Stomach smooth muscle (tissue), 2 donors: ENCODE measurements at regions not wholly inside any gene's neighbourhood (a gene's known extent, or its start where the extent isn't known, plus 50 kb on each side); places are given as distances from the start of the nearest gene placed in this dataset.

Source experiments
- H3K27ac ChIP-seq: one replicate; pipeline ENCODE4 v1.7.0; 2013; ENCODE audit warnings: mild to moderate bottlenecking, low read length, inconsistent platforms
- H3K27me3 ChIP-seq, 2 donors: one replicate each; pipeline ENCODE4 v1.7.0; 2013; ENCODE audit warnings: low read length in 2 of 2; ENCODE audit not compliant: insufficient read depth in 2 of 2, control insufficient read depth in 1 of 2
- H3K36me3 ChIP-seq, 2 donors: one replicate each; pipeline ENCODE4 v1.7.0; 2013; ENCODE audit warnings: low read length in 2 of 2; ENCODE audit not compliant: control insufficient read depth in 2 of 2, insufficient read depth in 2 of 2
- H3K4me1 ChIP-seq: one replicate; pipeline ENCODE4 v1.7.0; 2013; ENCODE audit warnings: low read length; ENCODE audit not compliant: control insufficient read depth, insufficient read depth
- H3K4me3 ChIP-seq, 2 donors: one replicate each; pipeline ENCODE4 v1.7.0; 2013; ENCODE audit warnings: low read length in 2 of 2
- H3K9ac ChIP-seq, 2 donors: one replicate each; pipeline ENCODE4 v1.7.0; 2013; ENCODE audit warnings: low read length in 2 of 2, mild to moderate bottlenecking in 1 of 2
- H3K9me3 ChIP-seq, 2 donors: one replicate each; pipeline ENCODE4 v1.7.0; 2013; ENCODE audit warnings: low read length in 2 of 2; ENCODE audit not compliant: control insufficient read depth in 2 of 2
- donor health status: healthy.
- donor health status: Pancreatic carcinoma.

- H3K4me3 ChIP-seq = no peak overlapping the region
- no peaks in the 10 kb centered on the region for H3K4me1 ChIP-seq
- no peak overlapping the region for H3K9ac ChIP-seq
- H3K9me3 ChIP-seq = peaks cover 0 to 3% of the 10 kb centered on the region in 2 donors
- H3K27ac ChIP-seq = no peak overlapping the region
- H3K36me3 ChIP-seq = no peaks in the 10 kb centered on the region
- no peaks in the 10 kb centered on the region for H3K27me3 ChIP-seq
These were observed 742.9 kb downstream of the SORCS3 start for GRCh38 chr10:105383978-105384377.

DNA sequence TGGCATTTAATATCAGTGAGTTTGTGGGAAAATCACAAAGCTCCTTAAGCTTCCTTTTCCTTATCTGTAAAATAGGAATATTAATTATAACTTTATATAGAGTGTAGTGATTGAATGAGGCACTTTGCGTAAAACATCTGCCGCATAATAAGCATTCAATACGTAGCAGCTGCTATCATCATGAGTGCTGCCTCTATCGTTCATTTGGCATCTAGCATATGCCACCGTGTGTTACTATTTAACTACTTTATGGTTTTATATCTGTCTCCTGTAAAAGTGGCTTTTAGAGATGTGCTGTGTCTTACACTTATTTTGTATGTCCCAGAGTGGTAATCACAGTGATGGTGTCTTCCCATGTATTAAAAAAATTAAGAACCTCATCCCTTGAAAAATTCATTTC lies 729.6 kb downstream of the SORCS3 start:
- Histone ChIP-seq H3K36me3 (no peaks in the 10 kb centered on the region), H3K27ac (no peak overlapping the region), H3K4me1 (no peaks in the 10 kb centered on the region), H3K4me3 (no peak overlapping the region), H3K9ac (no peak overlapping the region), H3K9me3 (peaks cover 0 to 3% of the 10 kb centered on the region in 2 donors), H3K27me3 (no peaks in the 10 kb centered on the region)

- no peaks in the 10 kb centered on the region for H3K36me3 ChIP-seq
- H3K9me3 ChIP-seq = no peaks in the 10 kb centered on the region
- no peak overlapping the region for H3K4me3 ChIP-seq
- H3K27ac ChIP-seq = no peak overlapping the region
- no peaks in the 10 kb centered on the region for H3K4me1 ChIP-seq
- H3K27me3 ChIP-seq = no peaks in the 10 kb centered on the region
- no peak overlapping the region for H3K9ac ChIP-seq
These were observed 718.6 kb downstream of the SORCS3 start for GRCh38 chr10:105359708-105360107.

GRCh38 chr10:105358911-105359310 lies 717.8 kb downstream of the SORCS3 start:
- Histone ChIP-seq H3K27ac (no peak overlapping the region), H3K4me1 (no peaks in the 10 kb centered on the region), H3K9ac (no peak overlapping the region), H3K4me3 (no peak overlapping the region), H3K9me3 (no peaks in the 10 kb centered on the region), H3K27me3 (no peaks in the 10 kb centered on the region), H3K36me3 (no peaks in the 10 kb centered on the region)

- no peak overlapping the region for H3K27ac ChIP-seq
- no peak overlapping the region for H3K4me3 ChIP-seq
- H3K27me3 ChIP-seq = no peaks in the 10 kb centered on the region
- H3K9ac ChIP-seq = no peak overlapping the region
- no peaks in the 10 kb centered on the region for H3K9me3 ChIP-seq
- H3K36me3 ChIP-seq = no peaks in the 10 kb centered on the region
- no peaks in the 10 kb centered on the region for H3K4me1 ChIP-seq
These were observed 715.5 kb downstream of the SORCS3 start for GRCh38 chr10:105356626-105357025.

- Histone ChIP-seq H3K27ac (no peak overlapping the region), H3K36me3 (no peaks in the 10 kb centered on the region), H3K27me3 (no peaks in the 10 kb centered on the region), H3K4me3 (no peak overlapping the region), H3K4me1 (no peaks in the 10 kb centered on the region), H3K9me3 (no peaks in the 10 kb centered on the region), H3K9ac (no peak overlapping the region)
These were observed 712.9 kb downstream of the SORCS3 start for GRCh38 chr10:105354010-105354409.

- Histone ChIP-seq H3K36me3 (no peaks in the 10 kb centered on the region), H3K27me3 (no peaks in the 10 kb centered on the region), H3K9ac (no peak overlapping the region), H3K4me3 (no peak overlapping the region), H3K9me3 (no peaks in the 10 kb centered on the region), H3K4me1 (no peaks in the 10 kb centered on the region), H3K27ac (no peak overlapping the region)
These were observed 711.7 kb downstream of the SORCS3 start for GRCh38 chr10:105352827-105353226.

DNA sequence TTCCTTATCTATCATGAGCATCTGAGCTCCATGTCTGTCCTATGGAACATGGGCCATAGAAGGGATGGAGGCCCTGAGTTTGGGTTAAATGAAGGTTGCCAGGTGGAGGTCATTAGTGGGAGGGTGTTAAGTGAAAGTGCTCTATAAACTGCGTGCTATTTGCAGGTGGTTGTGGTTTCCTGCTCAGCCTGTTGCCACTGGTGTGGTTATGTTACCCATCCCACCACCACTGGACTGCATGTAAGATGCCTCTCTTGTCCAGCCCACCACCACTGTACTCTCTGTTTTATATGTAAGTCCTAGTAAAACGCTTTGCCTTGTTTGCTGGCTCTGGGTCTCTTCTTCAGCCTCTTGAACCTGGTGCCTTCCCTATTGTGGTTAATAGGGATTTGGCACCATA lies 711.2 kb downstream of the SORCS3 start:
- H3K27me3 ChIP-seq = no peaks in the 10 kb centered on the region
- H3K9ac ChIP-seq = no peak overlapping the region
- H3K4me3 ChIP-seq = no peak overlapping the region
- no peaks in the 10 kb centered on the region for H3K4me1 ChIP-seq
- no peak overlapping the region for H3K27ac ChIP-seq
- no peaks in the 10 kb centered on the region for H3K36me3 ChIP-seq
- H3K9me3 ChIP-seq = no peaks in the 10 kb centered on the region

DNA sequence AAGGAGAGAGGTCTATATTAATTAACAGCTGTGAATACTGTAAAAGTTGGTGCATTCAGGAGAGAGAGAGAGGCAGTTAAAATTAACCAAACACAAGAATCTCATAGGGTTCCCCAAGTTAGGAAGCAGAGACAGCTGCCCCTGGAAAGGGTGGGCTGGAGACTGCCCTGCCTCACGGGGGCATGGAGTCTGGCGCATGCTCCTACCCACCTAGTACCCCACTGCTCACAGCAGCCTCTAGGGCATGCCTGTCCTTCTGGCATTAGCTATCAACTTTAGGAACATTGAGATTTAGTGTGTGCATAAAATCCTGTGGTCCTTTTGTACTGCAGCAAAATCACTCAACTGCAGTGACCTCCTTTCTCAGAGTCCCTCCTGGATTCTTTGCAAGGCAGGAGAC lies 710.1 kb downstream of the SORCS3 start:
- Histone ChIP-seq H3K4me1 (no peaks in the 10 kb centered on the region), H3K36me3 (no peaks in the 10 kb centered on the region), H3K9me3 (no peaks in the 10 kb centered on the region), H3K27me3 (no peaks in the 10 kb centered on the region), H3K9ac (no peak overlapping the region), H3K27ac (no peak overlapping the region), H3K4me3 (no peak overlapping the region)

GRCh38 chr10:105347487-105347886 lies 706.4 kb downstream of the SORCS3 start:
- H3K36me3 ChIP-seq = no peaks in the 10 kb centered on the region

GRCh38 chr10:105342606-105343005 lies 701.5 kb downstream of the SORCS3 start:
- H3K27ac ChIP-seq = no peak overlapping the region
- H3K4me3 ChIP-seq = no peak overlapping the region
- H3K27me3 ChIP-seq = no peaks in the 10 kb centered on the region
- no peak overlapping the region for H3K9ac ChIP-seq
- H3K9me3 ChIP-seq = no peaks in the 10 kb centered on the region
- H3K36me3 ChIP-seq = no peaks in the 10 kb centered on the region
- H3K4me1 ChIP-seq = no peaks in the 10 kb centered on the region

More at GRCh38 chr10:105347487-105347886, 706.4 kb downstream of the SORCS3 start:
- H3K27ac ChIP-seq = no peak overlapping the region
- no peaks in the 10 kb centered on the region for H3K4me1 ChIP-seq
- H3K9me3 ChIP-seq = no peaks in the 10 kb centered on the region
- H3K4me3 ChIP-seq = no peak overlapping the region
- H3K9ac ChIP-seq = no peak overlapping the region
- no peaks in the 10 kb centered on the region for H3K27me3 ChIP-seq
